OCI-LY3 (cell line): ENCODE measurements at regions not wholly inside any gene's neighbourhood (a gene's known extent, or its start where the extent isn't known, plus 50 kb on each side); places are given as distances from the start of the nearest gene placed in this dataset.
A peak's percentile ranks its signal among the peaks of the same experiment; 100 is the strongest.

Experiments used
- H2AFZ ChIP-seq: fragments of 200-600, 300-600 bp; shearing (Covaris generic); 2 replicates; pipeline ENCODE4 v1.6.0; 2014; ENCODE audit warnings: antibody characterized with exemption, low read depth, low read length
- H3K27ac ChIP-seq: fragments of 200-600, 300-600 bp; sonication (generic); 2 replicates; pipeline ENCODE4 v1.5.1; 2014; ENCODE audit warnings: mild to moderate bottlenecking, low read length, moderate library complexity, mixed read lengths
- H3K27me3 ChIP-seq: fragments of 200-600, 300-600 bp; sonication (generic); 2 replicates; pipeline ENCODE4 v1.6.1; 2014; ENCODE audit warnings: low read depth, low read length, mixed read lengths
- H3K36me3 ChIP-seq: fragments of 200-600, 300-600 bp; sonication (generic); replicated peaks from 2 replicates; pipeline ENCODE3; 2014; ENCODE audit warnings: low read depth, low read length, mixed read lengths
- H3K4me1 ChIP-seq: fragments of 300-600, 200-600 bp; sonication (generic); 2 replicates; pipeline ENCODE4 v1.6.1; 2014; ENCODE audit warnings: low read length, mixed read lengths
- H3K4me2 ChIP-seq: fragments of 200-600, 300-600 bp; sonication (generic); 2 replicates; pipeline ENCODE4 v1.6.1; 2014; ENCODE audit warnings: low read length, mixed read lengths
- H3K4me3 ChIP-seq: fragments of 300-600, 200-600 bp; sonication (generic); 2 replicates; pipeline ENCODE4 v1.5.1; 2014; ENCODE audit warnings: antibody characterized with exemption, mild to moderate bottlenecking, low read length, moderate library complexity
- H3K79me2 ChIP-seq: fragments of 300-600, 200-600 bp; shearing (Covaris generic); 2 replicates; pipeline ENCODE4 v1.6.1; 2014; ENCODE audit warnings: mild to moderate bottlenecking, low read length, mixed read lengths
- H3K9ac ChIP-seq: fragments of 300-600, 200-600 bp; shearing (Covaris generic); 2 replicates; pipeline ENCODE4 v1.6.0; 2014; ENCODE audit warnings: mild to moderate bottlenecking, low read length, moderate library complexity
- H3K9me3 ChIP-seq: fragments of 200-600, 300-600 bp; shearing (Covaris generic); 2 replicates; pipeline ENCODE4 v1.6.1; 2014; ENCODE audit warnings: low read length, mixed read lengths; ENCODE audit not compliant: insufficient read depth
- H4K20me1 ChIP-seq: fragments of 200-600, 300-600 bp; sonication (generic); 2 replicates; pipeline ENCODE4 v1.6.1; 2016; ENCODE audit warnings: low read length, mixed read lengths; ENCODE audit not compliant: insufficient read depth
- EZH2phosphoT487 ChIP-seq: fragments of 200-600 bp; shearing (Covaris generic); IDR thresholded peaks from 2 replicates; pipeline ENCODE4 v1.6.1; 2018; ENCODE audit warnings: antibody characterized with exemption, mixed run types, low read depth
- TF ChIP-seq, protein P1 (sequence below): fragments of 200-600, 300-600 bp; sonication (generic); IDR thresholded peaks from 2 replicates; pipeline ENCODE4 v1.5.1; 2014; ENCODE audit warnings: antibody characterized with exemption, low read length, low read depth

GRCh38 chrX:45807572-45808425 lies 607.1 kb upstream of the DIPK2B start:
- no peaks in the 10 kb centered on the region for H4K20me1 ChIP-seq
- peak overlapping the region; percentile 72 for H3K4me2 ChIP-seq
- no peaks in the 10 kb centered on the region for H3K27me3 ChIP-seq
- no peaks in the 10 kb centered on the region for H3K79me2 ChIP-seq
- TF ChIP-seq, protein P1, sequence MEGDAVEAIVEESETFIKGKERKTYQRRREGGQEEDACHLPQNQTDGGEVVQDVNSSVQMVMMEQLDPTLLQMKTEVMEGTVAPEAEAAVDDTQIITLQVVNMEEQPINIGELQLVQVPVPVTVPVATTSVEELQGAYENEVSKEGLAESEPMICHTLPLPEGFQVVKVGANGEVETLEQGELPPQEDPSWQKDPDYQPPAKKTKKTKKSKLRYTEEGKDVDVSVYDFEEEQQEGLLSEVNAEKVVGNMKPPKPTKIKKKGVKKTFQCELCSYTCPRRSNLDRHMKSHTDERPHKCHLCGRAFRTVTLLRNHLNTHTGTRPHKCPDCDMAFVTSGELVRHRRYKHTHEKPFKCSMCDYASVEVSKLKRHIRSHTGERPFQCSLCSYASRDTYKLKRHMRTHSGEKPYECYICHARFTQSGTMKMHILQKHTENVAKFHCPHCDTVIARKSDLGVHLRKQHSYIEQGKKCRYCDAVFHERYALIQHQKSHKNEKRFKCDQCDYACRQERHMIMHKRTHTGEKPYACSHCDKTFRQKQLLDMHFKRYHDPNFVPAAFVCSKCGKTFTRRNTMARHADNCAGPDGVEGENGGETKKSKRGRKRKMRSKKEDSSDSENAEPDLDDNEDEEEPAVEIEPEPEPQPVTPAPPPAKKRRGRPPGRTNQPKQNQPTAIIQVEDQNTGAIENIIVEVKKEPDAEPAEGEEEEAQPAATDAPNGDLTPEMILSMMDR: no peak
- no peak for TF ChIP-seq EZH2phosphoT487
- H3K36me3 ChIP-seq: no peaks in the 10 kb centered on the region
- H3K4me1 ChIP-seq: peaks cover 44% of the 10 kb centered on the region
- no peak overlapping the region for H3K9ac ChIP-seq
- H3K27ac ChIP-seq: no peak overlapping the region
- H2AFZ ChIP-seq: no peak overlapping the region
- H3K9me3 ChIP-seq: no peaks in the 10 kb centered on the region
- peak overlapping the region; percentile 32 for H3K4me3 ChIP-seq

- Histone ChIP-seq H3K4me2 (peak overlapping the region; percentile 72), H4K20me1 (no peaks in the 10 kb centered on the region), H3K9me3 (no peaks in the 10 kb centered on the region), H3K27me3 (no peaks in the 10 kb centered on the region), H3K9ac (0 out of 2 replicates have a peak overlapping the region, but pooled peaks have one; percentile 8), H3K27ac (no peak overlapping the region), H3K4me3 (peak overlapping the region; percentile 58), H3K4me1 (peaks cover 49% of the 10 kb centered on the region), H2AFZ (no peak overlapping the region; the same call in 1 of the 2 replicates), H3K36me3 (no peaks in the 10 kb centered on the region), H3K79me2 (no peaks in the 10 kb centered on the region)
- TF ChIP-seq, protein P1: no peak
- no peak for TF ChIP-seq EZH2phosphoT487
These were observed 605.9 kb upstream of the DIPK2B start for GRCh38 chrX:45806410-45807121.

GRCh38 chrX:45804276-45804675 lies 603.6 kb upstream of the DIPK2B start:
- peaks cover 55% of the 10 kb centered on the region for H3K4me1 ChIP-seq

More at GRCh38 chrX:45804276-45804675, 603.6 kb upstream of the DIPK2B start:
- Histone ChIP-seq H4K20me1 (no peaks in the 10 kb centered on the region), H3K27me3 (no peaks in the 10 kb centered on the region), H3K9ac (no peak overlapping the region), H3K27ac (no peak overlapping the region), H3K4me2 (no peak overlapping the region), H3K79me2 (no peaks in the 10 kb centered on the region), H3K36me3 (no peaks in the 10 kb centered on the region), H2AFZ (no peak overlapping the region), H3K9me3 (no peaks in the 10 kb centered on the region), H3K4me3 (no peak overlapping the region)
- TF ChIP-seq EZH2phosphoT487: no peak
- TF ChIP-seq, protein P1: no peak
